Cardiac fibroblast (primary cell): ENCODE measurements at regions not wholly inside any gene's neighbourhood (a gene's known extent, or its start where the extent isn't known, plus 50 kb on each side); places are given as distances from the start of the nearest gene placed in this dataset.

Experiments used
- DNase-seq, 2 donors: peaks; one replicate each; pipeline versions ENCODE4 v3.0.0 to v3.0.0-alpha.2; 2010; ENCODE audit warnings: low read depth in 2 of 2
- H3K4me3 ChIP-seq, 2 donors: replicated peaks in 1 of 2; 1 replicate in 1 of 2; 2 replicates in 1 of 2; pipeline ENCODE4 v1.5.1; 2011; ENCODE audit warnings: low read depth in 2 of 2, low read length in 2 of 2, mild to moderate bottlenecking in 2 of 2, moderate library complexity in 1 of 2
- CTCF ChIP-seq: IDR thresholded peaks from one replicate; pipeline ENCODE4 v1.5.1; 2011; ENCODE audit warnings: low read depth, mild to moderate bottlenecking, low read length, inconsistent platforms

GRCh38 chr7:97635622-97636021, 96.3 kb upstream of the TAC1 start:
- DNase-seq, result no peak
- TF ChIP-seq CTCF, result no peak
- no peak overlapping the region for H3K4me3 ChIP-seq

GRCh38 chr7:97639036-97639435, 92.8 kb upstream of the TAC1 start:
- H3K4me3 ChIP-seq, result no peak overlapping the region
- TF ChIP-seq CTCF, result no peak
- peak in 1 of 2 donors; percentile 1 for DNase-seq

GRCh38 chr7:97659363-97660045, 72.4 kb upstream of the TAC1 start:
- H3K4me3 ChIP-seq, result no peak overlapping the region
- DNase-seq, result no peak
- no peak for TF ChIP-seq CTCF

GRCh38 chr7:97667359-97667758, 64.5 kb upstream of the TAC1 start:
- no peak overlapping the region for H3K4me3 ChIP-seq
- no peak for DNase-seq
- TF ChIP-seq CTCF, result no peak

DNA sequence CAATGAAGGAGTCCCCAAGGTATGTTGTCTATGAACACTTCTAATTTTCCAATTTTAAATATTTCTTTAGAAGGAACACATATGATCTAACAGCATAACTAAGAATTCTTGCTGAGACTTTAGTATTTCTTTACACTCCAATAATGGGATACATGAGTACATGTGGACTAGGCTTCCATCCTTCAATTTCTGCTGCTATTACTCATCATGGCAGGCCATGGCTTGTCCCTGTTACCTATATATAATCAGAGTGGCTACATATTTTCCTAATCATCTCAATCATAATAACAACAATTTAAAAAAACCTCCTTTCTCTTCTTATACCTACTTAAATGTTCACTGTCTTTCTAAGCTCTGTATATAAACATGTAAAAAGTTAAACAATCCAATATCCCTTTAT, 60.3 kb upstream of the TAC1 start:
- no peak overlapping the region for H3K4me3 ChIP-seq
- no peak for DNase-seq
- TF ChIP-seq CTCF, result no peak

DNA sequence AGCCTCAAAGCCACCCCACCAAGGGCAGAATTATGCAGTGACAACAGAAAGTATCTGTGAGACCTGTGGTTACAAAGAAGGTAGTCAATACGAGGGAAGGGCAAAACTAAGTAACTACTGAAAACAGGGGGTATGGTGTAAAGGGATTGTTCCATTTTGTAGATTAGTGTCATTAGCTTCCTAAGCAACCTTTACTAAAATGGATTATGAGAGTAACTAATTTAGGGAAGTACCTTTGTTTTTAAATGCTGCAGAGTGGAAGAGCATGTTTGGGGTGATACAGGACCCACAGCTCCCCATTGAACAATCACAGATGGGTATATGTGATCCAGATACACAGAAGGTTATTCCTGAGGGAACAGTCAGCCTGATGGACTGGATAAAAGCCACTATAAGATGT, 51.3 kb upstream of the TAC1 start:
- no peak for DNase-seq
- TF ChIP-seq CTCF, result no peak
- H3K4me3 ChIP-seq, result no peak overlapping the region
